ENCODE measurements at regions not wholly inside any gene's neighbourhood (a gene's known extent, or its start where the extent isn't known, plus 50 kb on each side); places are given as distances from the start of the nearest gene placed in this dataset.
"Not testable (repeated sequence)": the region's sequence is repeated elsewhere in the genome, so short reads cannot be mapped to it uniquely, and the experiment has no call there.

DNA sequence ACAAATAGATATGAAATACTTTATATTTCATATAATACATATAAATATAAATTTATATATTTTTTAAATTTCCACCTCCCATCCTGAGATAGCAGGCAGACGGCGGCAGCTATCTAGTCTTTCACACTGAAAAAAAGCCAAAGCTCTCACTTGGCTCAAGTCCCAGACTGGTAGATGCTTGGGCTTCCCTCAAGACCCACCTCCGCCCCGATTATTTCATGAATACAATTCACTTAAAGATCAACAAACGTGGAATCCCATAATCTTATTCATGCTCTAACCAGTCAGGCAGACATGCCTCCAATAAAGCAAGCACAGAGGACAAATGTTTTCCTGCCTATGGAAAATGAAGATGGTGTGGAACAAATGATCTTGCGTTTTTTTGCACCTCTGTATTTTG is 275.9 kb upstream of the NR2F2 start:
- no peak overlapping the region for H3K4me3 ChIP-seq (ENCODE audit: low read depth, low read length)
- TF ChIP-seq, protein P1, sequence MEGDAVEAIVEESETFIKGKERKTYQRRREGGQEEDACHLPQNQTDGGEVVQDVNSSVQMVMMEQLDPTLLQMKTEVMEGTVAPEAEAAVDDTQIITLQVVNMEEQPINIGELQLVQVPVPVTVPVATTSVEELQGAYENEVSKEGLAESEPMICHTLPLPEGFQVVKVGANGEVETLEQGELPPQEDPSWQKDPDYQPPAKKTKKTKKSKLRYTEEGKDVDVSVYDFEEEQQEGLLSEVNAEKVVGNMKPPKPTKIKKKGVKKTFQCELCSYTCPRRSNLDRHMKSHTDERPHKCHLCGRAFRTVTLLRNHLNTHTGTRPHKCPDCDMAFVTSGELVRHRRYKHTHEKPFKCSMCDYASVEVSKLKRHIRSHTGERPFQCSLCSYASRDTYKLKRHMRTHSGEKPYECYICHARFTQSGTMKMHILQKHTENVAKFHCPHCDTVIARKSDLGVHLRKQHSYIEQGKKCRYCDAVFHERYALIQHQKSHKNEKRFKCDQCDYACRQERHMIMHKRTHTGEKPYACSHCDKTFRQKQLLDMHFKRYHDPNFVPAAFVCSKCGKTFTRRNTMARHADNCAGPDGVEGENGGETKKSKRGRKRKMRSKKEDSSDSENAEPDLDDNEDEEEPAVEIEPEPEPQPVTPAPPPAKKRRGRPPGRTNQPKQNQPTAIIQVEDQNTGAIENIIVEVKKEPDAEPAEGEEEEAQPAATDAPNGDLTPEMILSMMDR (IDR thresholded peaks at IDR 0.05; ENCODE audit: borderline replicate concordance, insufficient read depth, low read depth, low read length), result no peak

DNA sequence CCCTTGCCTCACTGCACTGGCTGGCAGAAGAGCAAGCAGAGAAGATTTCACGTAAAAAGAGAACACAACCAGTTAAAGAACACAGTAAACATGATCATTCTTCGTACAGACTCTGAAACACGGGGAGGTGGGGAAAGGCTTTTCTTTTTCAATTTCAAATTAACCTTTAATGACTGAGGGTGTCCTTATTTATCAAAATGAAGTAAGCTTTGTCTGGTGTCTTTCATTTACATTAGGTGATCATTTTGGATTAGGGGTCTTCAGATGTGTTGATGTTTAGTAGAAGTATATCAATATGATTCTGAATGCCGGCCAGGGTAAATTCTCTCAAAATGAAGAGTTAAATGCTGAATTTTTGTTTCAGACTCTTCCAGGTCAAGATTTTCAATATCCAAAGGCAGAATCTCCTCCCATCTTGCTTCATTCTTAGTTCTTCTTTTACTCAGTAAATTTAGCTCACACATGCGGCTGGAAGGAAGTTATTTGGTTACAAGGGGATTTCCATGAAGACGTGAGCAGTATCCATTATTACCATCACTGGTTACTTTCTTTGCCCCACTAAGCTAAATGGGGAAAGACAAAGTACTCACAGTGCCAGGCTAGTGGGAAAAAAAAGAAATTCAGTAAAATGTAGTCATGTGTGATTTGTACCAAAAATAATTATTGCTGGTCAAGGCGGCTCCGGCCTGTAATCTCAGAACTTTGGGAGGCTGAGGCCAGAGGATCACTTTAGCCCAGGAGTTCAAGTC is 272.2 kb upstream of the NR2F2 start:
- TF ChIP-seq, protein P1 (IDR thresholded peaks at IDR 0.05; ENCODE audit: borderline replicate concordance, insufficient read depth, low read depth, low read length), result no peak
- no peak overlapping the region for H3K4me3 ChIP-seq (ENCODE audit: low read depth, low read length)

DNA sequence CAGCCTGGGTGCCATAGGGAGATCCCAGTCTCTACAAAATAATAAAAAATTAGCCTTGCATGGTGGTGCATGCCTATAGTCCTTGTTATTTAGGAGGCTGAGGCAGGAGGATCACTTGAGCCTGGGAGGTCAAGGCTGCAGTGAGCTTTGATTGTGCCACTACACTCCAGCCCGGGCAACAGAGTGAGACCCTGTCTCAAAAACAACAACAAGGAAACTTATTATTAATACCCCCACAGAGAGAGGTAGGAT is 271.7 kb upstream of the NR2F2 start:
- not testable (repeated sequence) for H3K4me3 ChIP-seq (ENCODE audit: low read depth, low read length)

DNA sequence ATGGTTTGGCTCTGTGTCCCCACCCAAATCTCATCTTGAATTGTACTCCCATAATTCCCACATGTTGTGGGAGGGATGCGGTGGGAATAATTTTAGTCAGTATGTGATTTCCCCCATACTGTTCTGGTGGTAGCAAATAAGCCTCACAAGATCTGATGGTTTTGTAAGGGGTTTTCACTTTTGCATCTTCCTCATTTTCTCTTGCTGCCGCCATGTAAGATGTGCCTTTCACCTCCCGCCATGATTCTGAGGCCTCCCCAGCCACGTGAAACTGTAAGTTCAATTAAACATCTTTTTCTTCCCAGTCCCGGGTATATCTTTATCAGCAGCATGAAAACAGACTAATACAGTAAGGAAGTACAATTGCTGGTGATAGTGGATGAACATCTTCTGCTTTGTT is 269.9 kb upstream of the NR2F2 start:
- not testable (repeated sequence) for H3K4me3 ChIP-seq (ENCODE audit: low read depth, low read length)

DNA sequence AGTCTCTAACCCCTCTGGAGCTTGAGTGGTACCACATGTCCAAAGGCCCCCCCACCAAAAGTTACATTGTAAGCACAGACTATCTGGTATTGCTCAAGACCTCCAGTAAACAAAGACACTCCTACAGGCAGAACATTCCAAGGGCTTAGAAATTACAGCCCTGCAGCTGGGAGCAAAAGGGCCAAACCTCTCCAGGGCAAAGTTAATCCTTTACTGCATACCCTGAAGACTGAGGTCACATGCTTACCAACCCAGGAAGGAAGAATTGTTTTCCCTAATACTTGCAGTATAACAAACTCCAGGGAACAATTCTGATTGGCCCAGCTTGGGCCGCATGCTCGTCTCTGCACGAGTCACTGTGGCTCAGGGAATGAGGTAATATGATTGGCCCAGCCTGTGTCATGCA is 266.1 kb upstream of the NR2F2 start:
- TF ChIP-seq, protein P1 (IDR thresholded peaks at IDR 0.05; ENCODE audit: borderline replicate concordance, insufficient read depth, low read depth, low read length), result no peak
- no peak overlapping the region for H3K4me3 ChIP-seq (ENCODE audit: low read depth, low read length)

DNA sequence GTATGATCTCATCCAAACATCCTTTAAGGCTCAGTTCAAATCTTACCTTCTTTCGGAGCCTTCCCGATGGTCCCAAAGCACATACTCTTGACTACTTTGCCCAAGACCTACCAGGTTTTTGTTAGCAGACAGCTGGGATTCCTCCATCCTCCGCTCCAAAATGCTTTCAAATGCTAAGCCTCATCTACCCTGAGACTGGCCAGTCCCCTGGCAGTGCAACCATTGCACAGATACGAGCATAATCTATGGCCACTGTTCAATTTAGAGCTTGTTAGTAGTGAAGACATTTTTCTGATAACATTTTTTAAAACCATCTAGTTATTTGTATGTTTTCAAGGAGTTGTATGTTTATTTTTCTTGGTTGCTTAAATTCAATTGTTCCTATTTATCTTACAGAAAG is 264.4 kb upstream of the NR2F2 start:
- H3K4me3 ChIP-seq (ENCODE audit: low read depth, low read length), result no peak overlapping the region
- TF ChIP-seq, protein P1 (IDR thresholded peaks at IDR 0.05; ENCODE audit: borderline replicate concordance, insufficient read depth, low read depth, low read length), result no peak

DNA sequence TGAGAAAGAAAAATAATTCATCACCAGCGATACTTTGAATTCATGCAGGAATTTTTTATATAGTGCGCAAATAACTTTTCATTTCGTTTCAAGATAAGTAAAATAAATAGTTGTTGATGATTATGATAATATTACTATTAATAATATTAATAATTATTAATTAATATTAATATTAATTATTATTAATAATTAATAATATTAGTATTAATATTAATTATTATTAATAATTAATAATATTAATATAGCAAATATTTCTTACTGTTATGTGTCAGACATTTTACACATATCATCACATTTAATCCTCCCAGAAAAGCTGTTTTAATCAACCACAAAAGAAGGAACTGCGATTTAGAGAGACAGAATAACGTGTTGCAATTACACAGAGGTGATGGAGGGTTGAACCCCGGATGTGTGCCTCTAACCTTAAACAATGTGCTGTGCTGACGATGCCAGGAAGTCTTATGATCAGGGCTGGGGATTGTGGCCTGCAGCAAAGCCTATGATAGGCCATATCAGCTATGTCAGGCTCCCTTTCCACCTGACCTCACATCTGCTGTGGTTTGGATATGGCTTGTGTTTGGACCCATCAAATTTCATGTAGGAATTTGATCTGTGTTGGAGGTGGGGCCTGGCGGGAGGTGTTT is 263.5 kb upstream of the NR2F2 start:
- TF ChIP-seq, protein P1 (IDR thresholded peaks at IDR 0.05; ENCODE audit: borderline replicate concordance, insufficient read depth, low read depth, low read length), result no peak
- H3K4me3 ChIP-seq (ENCODE audit: low read depth, low read length), result no peak overlapping the region

DNA sequence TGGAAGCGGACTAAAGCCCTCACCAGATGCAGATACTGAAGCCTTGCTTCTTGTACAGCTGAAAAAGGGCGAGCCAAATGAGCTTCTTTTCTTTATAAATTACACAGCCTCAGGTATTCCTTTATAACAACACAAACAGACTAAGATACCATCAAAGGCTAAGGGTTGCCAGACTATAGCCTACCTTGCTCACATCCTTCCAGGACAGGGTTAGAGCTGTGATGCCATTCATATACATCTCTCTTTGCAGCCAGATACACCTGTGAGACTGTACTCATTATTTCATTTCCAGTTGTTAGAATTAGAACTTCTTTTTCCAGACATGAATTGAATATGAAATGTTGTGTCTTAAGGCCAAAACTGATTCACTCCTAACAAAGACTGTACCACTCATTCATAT is 262.8 kb upstream of the NR2F2 start:
- TF ChIP-seq, protein P1 (IDR thresholded peaks at IDR 0.05; ENCODE audit: borderline replicate concordance, insufficient read depth, low read depth, low read length), result no peak
- no peak overlapping the region for H3K4me3 ChIP-seq (ENCODE audit: low read depth, low read length)
